ENCODE measurements at regions not wholly inside any gene's neighbourhood (a gene's known extent, or its start where the extent isn't known, plus 50 kb on each side); places are given as distances from the start of the nearest gene placed in this dataset.
A peak's percentile ranks its signal among the peaks of the same experiment; 100 is the strongest.

DNA sequence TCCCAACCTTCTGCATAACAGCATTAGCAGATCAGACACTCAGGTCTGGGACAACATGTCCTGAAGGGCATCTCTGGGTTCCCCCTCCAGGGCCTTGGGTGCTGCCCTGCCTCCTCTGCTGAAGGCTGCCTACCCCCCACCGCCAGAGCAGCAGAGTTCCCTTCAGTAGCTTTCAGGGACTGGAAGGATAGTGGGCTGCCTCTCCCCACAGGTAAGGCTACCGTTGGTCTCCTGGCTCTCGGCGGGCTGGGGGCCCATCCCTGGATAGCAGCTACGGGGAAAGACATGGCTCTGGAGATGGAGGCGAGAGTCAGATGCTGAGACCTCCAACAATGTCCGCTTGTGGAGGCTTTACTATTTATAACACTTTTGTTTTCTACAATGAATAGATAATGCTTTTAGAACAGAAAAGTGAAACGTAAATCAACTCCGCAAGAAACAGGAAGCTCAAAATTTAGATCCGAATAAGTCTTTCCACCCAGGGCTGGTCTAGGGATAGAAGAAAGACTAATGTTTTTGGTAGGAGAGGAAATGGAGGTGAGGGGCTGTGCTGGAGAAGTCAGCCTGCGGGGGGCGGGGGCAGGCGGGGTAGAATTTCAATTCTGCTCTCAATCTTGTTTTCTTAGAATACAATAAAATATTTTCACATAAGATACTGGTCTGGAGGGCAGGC lies 58.4 kb downstream of the ARL4C start:
- DNase-seq, result no peak

DNA sequence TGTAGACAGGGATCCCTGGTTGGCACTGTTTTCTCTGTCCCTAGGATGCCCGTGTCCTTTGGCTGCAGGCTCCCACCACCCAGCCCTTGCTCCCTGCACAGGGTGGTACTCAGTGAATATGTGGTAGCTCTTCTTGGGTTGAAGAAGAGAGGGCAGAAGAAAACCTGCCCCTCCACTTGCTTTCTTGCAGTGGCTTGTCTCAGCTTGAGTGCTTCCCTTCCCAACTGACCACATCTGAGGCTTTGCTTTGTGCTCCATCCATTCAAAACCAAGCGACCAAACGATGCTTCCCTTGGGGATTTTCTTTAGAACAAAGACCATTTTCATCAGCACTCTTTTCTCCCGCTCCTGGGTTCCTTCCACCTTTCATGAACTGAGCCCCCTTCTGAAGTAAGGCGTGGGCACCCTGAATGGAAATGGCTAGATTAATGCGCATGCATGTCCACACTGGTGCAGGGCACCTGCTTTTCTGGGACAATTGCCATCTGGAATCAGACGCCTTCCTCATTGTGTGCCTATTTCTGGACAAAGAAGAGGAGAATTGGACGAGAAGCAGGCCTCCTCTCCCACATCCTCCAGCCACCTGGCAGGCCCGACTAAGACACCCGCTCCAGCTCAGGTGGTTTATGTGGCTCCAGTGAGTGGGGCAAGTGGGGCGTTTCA lies 59.1 kb downstream of the ARL4C start:
- no peak for DNase-seq

DNA sequence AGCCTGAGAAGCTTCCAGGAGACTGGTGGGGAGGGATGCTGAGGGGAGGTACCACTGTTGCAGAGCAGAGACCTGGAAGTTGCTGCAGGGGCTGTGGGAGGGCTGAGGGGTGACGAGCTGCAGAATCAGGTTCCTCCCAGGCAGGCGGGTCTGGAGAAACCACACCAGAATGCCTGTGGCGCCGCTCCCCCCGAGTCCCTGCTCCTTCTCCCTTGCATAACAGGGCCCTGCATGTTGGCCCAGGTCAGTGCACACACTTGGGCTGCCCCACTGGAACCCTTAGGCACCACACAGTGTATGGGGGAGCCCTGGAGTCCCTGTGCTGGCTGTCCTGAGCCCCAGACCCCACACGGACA lies 60.4 kb downstream of the ARL4C start:
- no peak for DNase-seq

DNA sequence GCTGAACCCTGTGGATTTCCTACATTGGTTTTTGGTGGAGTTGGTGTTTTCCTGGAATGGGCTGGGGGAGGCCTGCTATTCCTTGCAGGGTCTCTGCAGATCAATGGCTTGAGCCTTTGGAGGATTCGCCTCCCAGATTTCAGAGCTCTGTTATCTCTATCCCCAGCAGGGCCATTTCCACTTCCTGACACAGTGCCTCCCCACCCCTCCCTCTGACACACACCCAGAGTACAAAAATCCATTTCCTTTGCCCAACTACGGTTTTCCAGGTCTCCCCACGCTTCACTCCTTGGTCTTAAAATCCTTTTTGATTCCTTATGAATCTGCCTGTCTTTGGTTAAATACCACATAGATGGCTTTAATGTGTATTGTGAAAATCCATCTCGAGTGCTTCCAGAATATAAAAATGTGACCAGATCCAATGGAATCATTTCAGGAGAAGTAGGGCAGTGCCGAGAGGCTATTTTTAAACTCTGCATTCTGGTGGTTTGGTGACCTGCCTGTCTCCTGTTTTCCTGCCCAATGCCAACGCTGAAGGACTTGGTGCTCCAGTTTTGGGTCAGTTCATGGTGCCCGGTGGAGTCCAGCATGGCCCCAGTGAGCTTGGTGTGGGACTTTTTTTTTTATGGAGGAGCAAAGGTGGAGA lies 60.9 kb downstream of the ARL4C start:
- DNase-seq, result no peak

DNA sequence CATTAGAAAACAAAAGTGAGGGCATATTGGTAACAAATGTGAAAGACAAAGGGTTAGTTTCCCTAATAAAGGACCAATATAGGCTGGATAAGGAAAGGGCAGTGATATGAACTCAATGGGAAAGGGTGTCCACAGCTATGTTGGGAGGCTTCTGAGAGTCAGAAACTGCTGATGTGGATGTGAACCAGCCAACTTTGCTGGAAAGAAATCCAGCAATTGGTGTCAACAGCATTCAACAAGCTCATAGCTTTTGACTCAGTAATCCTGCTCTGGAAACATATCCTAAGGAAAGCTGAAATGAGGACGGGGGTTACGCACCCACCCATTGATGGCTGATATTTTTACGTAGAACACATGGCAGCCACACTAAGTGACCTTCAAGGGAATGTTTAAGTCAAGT lies 63.7 kb downstream of the ARL4C start:
- DNase-seq, result no peak

DNA sequence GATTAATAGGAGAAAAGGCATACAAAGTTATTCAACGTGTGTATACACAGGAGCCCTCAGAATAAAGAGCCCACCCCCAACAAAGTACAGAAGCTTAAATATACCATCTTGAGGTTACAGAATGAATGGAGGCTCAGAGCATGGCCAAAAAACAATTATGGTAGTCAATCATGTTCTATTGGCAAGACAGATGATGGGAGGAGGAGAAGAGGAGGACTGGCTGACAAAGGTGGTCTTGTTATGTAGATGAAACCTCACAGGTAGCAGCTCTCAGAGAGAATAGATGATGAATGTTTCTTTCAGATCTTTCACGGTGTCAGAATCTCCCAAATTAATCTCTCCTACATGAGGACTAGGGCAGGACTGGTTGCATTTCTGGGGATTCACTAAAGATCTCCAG lies 66.0 kb downstream of the ARL4C start:
- DNase-seq, result no peak

DNA sequence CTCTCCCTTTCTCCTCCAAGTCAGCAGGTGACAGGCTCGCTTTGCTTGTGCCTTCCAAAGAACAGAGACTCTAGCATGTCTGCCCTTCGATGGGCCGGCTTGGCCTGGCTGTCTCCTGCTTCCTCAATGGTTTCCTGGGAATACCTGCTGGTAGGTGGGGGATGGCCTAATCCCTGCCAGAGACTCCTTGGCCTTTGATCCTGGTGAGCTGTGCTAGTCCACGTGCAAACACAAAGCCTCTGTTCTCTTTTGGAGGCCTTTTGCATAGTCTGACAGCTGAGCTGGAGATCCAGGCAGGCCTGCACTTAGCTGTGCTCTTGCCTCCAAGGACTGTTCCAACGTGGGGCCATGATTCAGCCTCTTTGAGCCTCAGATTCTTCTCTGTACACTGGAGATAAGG lies 67.6 kb downstream of the ARL4C start:
- DNase-seq, result no peak

DNA sequence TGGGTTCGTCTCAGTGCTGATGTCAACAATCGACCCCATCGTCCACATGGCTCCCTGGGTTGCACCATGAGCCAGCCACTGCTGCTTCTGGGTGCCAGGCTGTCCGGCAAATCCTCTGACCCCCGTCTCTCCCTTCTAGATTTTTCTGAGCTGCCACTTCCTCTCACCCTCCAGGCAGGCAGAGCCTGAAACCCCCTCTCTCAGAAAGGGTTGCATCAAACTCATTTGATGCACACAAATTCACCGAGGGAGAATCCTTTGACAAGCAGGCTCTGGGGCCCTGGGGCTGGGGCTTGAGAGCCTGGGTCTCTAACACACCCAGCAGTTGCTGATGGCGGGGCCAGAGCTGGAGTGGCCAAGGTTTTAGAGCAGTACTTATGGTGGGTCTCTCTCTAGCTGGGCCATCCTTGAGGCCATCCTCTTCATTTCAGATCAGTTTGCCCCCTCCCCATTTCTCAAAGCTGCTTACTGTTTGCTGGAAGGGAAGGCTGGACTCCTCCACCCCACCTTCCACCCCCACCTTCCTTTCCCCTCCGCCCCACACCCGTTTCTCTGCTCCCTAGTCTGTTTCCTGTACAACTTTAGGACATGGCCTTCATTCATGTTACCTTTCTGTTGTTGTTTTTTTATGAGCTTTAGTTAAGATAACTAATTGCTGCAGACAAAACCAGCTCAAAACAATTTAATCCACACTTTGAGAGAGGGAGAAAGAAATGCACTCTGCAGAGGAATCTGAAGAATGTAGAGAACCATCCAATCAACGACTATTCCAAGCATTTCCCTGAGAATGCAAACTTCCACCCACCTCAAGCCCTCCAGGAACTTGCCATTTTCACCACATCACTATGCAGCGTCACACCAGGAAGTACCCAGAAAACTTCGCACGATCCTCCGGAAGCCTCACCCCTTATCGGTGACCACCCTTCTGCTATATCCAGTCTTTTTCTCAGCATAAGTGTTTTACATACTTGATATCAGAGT lies 69.5 kb downstream of the ARL4C start:
- DNase-seq, result peak; percentile 53

DNA sequence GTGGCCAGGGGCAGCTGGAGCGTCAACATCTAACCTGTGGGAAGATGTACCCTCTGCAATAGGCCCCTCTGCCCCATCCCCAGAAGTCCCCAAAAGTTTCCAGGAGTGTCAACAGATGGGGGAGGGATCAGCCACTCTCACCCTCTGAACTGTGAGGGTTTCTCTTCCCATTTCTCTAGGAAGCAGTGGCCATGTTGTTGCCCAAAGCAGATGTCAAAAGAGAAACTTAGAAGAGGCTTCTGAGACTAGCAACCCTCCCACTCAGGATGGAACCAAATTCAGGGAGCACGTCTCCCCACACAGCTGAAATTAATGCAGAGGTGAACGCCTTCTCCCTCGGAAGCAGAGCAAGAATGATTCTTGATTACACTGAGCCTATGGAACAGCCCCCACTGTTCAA lies 70.3 kb downstream of the ARL4C start:
- no peak for DNase-seq

DNA sequence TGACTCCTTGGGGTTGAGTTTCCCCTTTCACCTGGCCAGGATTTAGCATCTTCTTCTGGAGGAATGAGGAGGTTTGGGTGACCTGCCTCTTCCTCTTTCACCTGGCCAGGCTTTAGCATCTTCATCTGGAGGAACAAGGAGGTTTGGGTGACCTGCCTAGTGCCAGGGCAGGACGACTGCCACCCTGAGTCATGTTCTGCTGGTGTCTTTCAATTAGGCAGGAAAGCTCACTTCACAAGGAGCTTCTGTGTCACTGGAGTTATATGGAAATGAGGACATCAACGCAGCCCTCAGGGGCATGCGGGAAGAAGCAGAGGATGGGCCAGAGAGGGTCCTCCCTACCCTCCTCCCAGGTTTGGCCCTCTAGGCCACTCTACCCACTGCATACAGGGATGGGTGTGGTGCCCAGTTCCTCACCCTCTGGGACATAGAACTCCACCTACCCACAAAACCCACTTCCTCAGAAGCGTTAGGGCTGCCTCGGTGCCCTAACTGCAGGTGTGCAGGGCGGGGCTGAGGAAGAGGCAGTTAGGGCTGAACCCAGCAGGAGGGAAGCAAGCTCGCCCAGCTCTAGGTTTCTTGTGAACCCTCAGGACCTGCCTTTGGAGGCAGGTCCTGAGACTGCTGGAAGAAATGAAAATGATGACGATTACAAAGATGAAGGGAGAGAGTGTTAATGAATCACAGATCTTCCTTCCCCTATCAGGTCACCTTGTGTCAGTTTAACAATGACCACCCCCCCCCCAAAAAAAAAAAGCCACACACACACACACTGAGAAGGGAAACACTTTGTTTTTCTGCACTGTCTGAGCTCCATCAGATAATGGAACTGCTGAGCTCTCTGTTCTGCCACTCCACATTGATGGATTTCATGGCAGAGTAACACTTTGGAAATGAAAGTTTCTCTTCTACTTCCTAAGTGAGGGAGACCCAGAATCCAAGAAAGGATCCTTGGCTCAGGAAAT lies 71.0 kb downstream of the ARL4C start:
- peak; percentile 88 for DNase-seq

DNA sequence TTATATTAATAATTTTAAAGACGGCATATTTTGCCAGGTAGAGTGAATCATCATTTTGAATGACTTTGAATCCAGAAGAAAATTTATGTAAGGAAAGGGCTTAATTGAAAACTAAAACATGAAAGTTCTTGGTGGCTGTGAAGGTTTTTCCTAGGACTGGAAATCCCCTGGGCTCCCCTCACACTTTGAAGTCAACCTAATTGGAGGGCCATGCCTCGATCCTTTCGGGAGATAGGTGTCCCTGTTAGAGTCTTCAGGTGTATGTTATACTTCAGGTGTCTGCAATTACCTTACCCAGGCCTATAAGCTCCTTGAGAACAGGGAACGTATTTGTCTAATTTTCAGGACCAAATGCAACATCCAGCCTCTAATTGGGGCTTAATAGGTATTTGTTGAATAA lies 73.0 kb downstream of the ARL4C start:
- no peak for DNase-seq

DNA sequence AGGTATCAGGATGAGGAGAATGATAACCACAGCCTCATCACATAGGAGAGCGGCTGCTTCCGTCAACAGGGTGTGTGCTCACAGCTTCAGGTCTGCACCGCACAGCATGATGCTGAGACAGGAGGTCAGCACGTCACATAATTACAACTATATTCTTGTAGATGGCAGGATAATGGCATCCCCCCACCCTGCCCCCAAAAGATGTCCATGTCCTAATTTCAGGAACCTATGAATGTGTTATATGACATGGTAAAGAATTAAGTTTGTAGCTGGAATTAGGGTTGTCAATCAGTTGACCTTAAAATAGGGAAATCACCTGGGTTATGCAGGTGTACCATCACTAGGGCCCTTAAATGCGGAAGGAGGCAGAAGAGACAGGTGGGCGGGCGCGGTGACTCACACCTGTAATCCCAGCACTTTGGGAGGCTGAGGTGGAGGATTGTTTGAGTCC lies 73.9 kb downstream of the ARL4C start:
- DNase-seq, result peak; percentile 85

DNA sequence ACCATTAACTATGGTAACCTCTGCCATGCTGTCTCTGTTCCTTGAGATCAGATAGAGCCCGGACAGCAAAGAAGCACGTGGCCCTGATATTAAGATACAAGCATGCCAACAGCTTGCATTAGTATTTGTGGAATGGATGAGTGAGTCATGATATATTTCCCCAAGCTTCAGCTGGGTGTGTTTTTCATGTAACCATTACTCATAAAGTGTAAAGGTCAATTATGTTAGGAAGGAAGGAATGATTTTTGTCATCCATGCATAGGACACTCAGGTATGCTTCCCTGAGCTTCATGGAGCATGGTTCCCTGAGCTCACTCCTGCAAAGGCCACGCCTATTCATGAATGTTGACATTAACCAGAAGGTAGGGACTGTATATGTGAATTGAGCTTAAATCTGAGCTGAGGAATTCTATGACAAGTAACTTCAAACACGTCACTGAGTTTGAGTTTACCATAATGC lies 74.6 kb downstream of the ARL4C start:
- DNase-seq, result peak; percentile 32

DNA sequence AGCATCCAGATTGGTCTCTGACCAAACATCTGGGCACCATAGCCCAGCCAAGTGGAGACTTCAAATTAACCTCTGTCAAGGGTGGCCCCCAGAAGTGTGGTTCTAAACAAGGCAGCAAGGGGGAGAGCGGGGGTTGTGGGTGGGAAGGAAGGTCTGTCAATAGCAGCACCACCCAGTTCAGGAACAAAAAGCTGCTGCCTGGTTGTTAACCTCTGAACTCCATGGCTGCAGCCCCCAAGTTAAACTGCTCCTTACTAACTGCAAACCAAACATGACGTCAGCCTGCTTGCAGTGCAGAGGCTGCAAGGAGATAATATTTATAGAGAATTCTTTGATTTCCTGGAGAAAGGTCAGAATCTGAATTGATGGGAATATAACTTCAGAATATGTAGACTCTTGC lies 76.5 kb downstream of the ARL4C start:
- DNase-seq, result peak; percentile 55

DNA sequence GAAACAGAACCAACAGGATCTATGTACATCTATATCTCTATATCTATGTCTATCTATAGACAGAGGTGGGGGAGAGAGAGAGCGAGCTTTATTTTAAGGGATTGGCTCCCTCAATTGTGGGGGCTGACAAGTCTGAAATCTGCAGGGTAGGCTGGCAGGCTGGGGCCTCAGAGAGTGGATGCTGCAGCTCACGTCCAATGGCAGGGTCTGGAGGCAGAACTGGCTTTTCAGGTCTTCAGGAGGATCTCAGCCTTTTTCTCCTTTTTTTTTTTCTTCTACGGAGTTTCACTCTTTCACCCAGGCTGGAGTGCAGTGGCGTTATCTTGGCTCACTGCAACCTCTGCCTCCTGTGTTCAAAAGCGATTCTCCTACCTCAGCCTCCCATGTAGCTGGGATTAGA lies 77.2 kb downstream of the ARL4C start:
- no peak for DNase-seq

DNA sequence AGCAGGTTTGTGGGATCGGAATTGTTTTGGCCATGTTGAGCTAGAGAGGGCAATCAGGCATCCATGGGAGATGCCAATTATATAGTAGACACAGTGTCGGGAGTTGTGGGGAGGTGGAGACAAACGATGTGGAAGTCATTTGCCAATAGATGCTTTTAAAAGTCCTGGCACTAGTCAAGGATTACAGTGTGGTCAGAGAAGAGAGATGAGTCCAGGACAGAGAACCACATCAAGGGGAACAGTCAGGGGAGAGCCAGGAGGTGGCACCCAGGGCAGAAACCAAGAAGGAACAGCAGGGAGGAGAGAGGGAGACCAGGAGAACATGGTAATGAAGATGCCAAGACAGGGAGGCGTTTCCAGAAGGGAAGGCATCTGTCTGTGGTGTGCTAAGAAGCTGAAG lies 81.2 kb downstream of the ARL4C start:
- DNase-seq, result no peak

DNA sequence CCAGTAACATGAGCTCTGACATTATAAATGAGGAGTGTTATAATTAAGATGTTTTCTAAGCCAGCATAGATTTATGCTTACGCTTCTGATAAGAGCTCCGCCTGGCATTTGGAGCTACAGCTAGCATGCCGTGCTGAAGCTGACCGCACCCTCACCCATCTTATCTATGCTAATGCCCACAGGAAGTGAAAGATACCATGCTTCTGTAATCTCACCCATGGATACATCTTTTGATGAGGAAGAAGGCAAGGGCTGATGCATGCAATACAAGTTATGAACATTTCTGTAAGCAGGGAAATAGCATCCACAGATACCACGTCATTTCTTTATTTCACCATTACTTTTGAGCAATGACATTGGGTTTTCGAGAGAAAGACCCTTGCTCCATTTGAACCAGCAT lies 82.3 kb downstream of the ARL4C start:
- peak; percentile 35 for DNase-seq

DNA sequence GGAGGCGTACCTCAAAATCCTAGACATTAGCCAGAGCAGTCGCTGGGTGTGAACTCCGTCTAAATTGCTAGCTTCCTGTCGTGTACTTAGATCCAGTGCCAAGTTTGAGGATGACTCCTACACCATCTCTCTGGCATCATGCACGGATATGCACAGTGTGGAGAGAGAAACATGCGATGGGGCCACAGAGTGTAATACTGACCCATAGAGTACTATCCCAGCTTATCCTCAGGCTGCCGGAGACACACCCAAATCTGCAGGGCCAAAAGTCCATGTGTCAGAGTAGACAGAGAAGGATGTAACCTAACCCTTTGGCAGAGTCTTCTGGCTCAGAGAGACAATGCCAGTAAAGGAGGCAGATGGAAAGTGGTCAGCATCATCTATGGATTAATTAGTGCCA lies 84.2 kb downstream of the ARL4C start:
- DNase-seq, result no peak

DNA sequence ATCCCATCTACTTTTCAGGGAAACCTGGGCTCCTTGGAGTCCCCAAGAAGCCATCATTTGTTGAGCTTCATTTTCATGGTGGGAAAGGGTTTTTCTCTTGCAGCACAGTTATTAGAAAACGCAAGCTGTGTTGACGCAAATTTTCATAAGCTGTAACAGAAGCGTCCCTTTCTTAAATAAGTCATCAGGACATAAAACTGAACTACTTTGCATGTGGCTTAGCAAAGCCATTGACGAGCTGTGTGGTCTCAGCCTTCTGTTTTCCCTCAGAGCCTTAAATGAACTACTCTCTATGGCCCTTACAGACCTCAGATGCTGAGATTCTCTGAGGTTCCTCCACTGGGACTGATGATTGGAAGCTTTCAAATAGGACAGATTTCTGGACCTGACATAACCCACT lies 85.1 kb downstream of the ARL4C start:
- no peak for DNase-seq

DNA sequence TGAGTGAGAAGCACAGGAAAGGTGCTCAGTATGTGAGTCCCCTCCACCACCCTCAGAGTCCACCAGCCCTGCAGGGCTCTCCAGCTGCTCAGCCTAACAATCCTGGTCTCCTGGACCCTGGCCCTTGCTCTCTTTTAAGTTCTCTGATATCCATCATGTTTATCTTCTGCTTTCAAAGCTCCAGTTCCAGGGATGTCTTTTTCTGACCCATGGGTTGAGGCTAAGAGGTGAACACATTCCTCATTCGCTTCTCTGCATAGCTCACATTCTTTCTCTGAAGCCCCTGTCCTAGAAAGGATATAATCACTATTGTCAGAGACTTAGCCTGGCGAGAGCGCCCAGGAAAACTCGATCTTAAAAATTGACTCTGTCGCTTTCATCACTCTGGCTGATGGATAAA lies 86.4 kb downstream of the ARL4C start:
- DNase-seq, result no peak

DNA sequence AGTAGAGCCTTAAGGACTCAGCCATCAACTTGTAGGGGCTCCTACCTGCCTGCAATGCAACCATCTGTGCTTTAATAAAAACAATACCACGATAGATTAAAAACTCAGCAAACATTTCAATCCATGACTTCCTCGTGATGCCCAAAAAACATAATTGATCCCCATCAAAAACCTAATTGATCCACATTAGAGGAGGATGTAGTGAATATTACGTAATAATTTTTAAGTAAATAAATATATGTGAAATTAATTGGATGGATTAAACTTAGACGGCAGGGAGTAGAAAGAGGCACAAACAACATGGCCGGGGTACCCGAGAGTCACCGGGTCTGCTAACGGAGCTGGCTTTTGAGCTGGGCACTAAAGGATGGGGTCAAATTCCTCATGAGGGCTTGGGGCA lies 87.3 kb downstream of the ARL4C start:
- no peak for DNase-seq

DNA sequence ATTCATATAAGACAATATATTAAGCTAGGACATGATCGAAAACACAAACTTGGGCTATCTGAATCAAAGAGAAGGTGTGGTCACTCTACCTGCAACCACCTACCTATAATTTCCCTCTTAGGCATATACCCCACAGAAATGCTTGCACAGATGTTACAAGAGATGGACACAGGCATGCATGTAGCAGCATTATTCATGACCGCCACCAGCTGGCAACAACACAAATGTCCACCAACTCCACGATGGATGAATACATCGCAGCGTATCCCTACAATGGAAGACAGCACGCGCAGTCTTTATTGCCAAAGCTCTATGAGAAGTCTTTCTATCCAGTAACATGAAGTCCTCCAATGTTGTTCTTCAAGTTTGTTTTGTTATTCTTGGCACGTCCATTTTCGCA lies 90.8 kb downstream of the ARL4C start:
- no peak for DNase-seq
